ENCODE measurements at regions not wholly inside any gene's neighbourhood (a gene's known extent, or its start where the extent isn't known, plus 50 kb on each side); places are given as distances from the start of the nearest gene placed in this dataset.

GRCh38 chr2:118496467-118496866, 351.0 kb downstream of the EN1 start:
- no peaks in the 10 kb centered on the region for H3K4me1 Mint-ChIP-seq
- no peak for TF ChIP-seq CTCF (IDR thresholded peaks at IDR 0.05; ENCODE audit: unreplicated experiment)
- H3K4me3 Mint-ChIP-seq = no peak overlapping the region
- peaks cover 14% of the 10 kb centered on the region for H3K27me3 Mint-ChIP-seq (ENCODE audit: low read depth)
- no peak overlapping the region for H3K27ac Mint-ChIP-seq
- DNase-seq (ENCODE audit: low spot score in 2 of 2, unreplicated experiment in 2 of 2) = no peak
- H3K36me3 Mint-ChIP-seq = peaks cover 3% of the 10 kb centered on the region
- peaks cover 6% of the 10 kb centered on the region for H3K9me3 Mint-ChIP-seq

- no peak overlapping the region for H3K27ac Mint-ChIP-seq
- H3K4me1 Mint-ChIP-seq = no peaks in the 10 kb centered on the region
- no peak overlapping the region for H3K4me3 Mint-ChIP-seq
- H3K9me3 Mint-ChIP-seq = peaks cover 6% of the 10 kb centered on the region
- H3K36me3 Mint-ChIP-seq = peaks cover 5% of the 10 kb centered on the region
- H3K27me3 Mint-ChIP-seq (ENCODE audit: low read depth) = peaks cover 14% of the 10 kb centered on the region
- no peak for DNase-seq (ENCODE audit: low spot score in 2 of 2, unreplicated experiment in 2 of 2)
- TF ChIP-seq CTCF (IDR thresholded peaks at IDR 0.05; ENCODE audit: unreplicated experiment) = no peak
These were observed 352.2 kb downstream of the EN1 start for GRCh38 chr2:118495290-118495689.

- DNase-seq (ENCODE audit: low spot score in 2 of 2, unreplicated experiment in 2 of 2) = no peak
- Mint-ChIP-seq H3K27me3 (ENCODE audit: low read depth) (peaks cover 16% of the 10 kb centered on the region), H3K4me1 (no peaks in the 10 kb centered on the region), H3K9me3 (peaks cover 6% of the 10 kb centered on the region), H3K36me3 (peaks cover 5% of the 10 kb centered on the region), H3K27ac (no peak overlapping the region), H3K4me3 (no peak overlapping the region)
- TF ChIP-seq CTCF (IDR thresholded peaks at IDR 0.05; ENCODE audit: unreplicated experiment) = no peak
These were observed 354.2 kb downstream of the EN1 start for GRCh38 chr2:118493213-118493612.

- Mint-ChIP-seq H3K27ac (no peak overlapping the region), H3K4me3 (no peak overlapping the region), H3K4me1 (no peaks in the 10 kb centered on the region), H3K9me3 (peaks cover 6% of the 10 kb centered on the region), H3K36me3 (peaks cover 5% of the 10 kb centered on the region), H3K27me3 (ENCODE audit: low read depth) (peaks cover 13% of the 10 kb centered on the region)
- no peak for DNase-seq (ENCODE audit: low spot score in 2 of 2, unreplicated experiment in 2 of 2)
- peak; percentile 55 for TF ChIP-seq CTCF (IDR thresholded peaks at IDR 0.05; ENCODE audit: unreplicated experiment)
These were observed 355.1 kb downstream of the EN1 start for GRCh38 chr2:118492335-118492734.

GRCh38 chr2:118490330-118490729, 357.1 kb downstream of the EN1 start:
- Mint-ChIP-seq H3K27ac (no peak overlapping the region), H3K36me3 (peaks cover 5% of the 10 kb centered on the region), H3K4me3 (no peak overlapping the region), H3K4me1 (no peaks in the 10 kb centered on the region), H3K9me3 (peaks cover 9% of the 10 kb centered on the region), H3K27me3 (ENCODE audit: low read depth) (peaks cover 7% of the 10 kb centered on the region)
- no peak for DNase-seq (ENCODE audit: low spot score in 2 of 2, unreplicated experiment in 2 of 2)
- no peak for TF ChIP-seq CTCF (IDR thresholded peaks at IDR 0.05; ENCODE audit: unreplicated experiment)

- H3K9me3 Mint-ChIP-seq = peaks cover 9% of the 10 kb centered on the region
- H3K4me1 Mint-ChIP-seq = no peaks in the 10 kb centered on the region
- peaks cover 7% of the 10 kb centered on the region for H3K27me3 Mint-ChIP-seq (ENCODE audit: low read depth)
- H3K36me3 Mint-ChIP-seq = peaks cover 5% of the 10 kb centered on the region
- no peak for TF ChIP-seq CTCF (IDR thresholded peaks at IDR 0.05; ENCODE audit: unreplicated experiment)
- no peak for DNase-seq (ENCODE audit: low spot score in 2 of 2, unreplicated experiment in 2 of 2)
- H3K4me3 Mint-ChIP-seq = no peak overlapping the region
- no peak overlapping the region for H3K27ac Mint-ChIP-seq
These were observed 357.6 kb downstream of the EN1 start for GRCh38 chr2:118489712-118490299.

All from mesothelial cell of epicardium (in vitro differentiated cells).